ENCODE measurements at regions not wholly inside any gene's neighbourhood (a gene's known extent, or its start where the extent isn't known, plus 50 kb on each side); places are given as distances from the start of the nearest gene placed in this dataset.

- CTCF ChIA-PET, result no interaction called here
- Histone ChIP-seq H3K36me3 (ENCODE audit: low read depth, low read length) (no peaks in the 10 kb centered on the region), H3K27ac (ENCODE audit: low read length) (no peak overlapping the region), H3K4me1 (ENCODE audit: insufficient read depth, low read length) (no peaks in the 10 kb centered on the region), H3K4me2 (ENCODE audit: low read length) (no peak overlapping the region), H3K4me3 (ENCODE audit: low read length) (no peak overlapping the region), H3K79me2 (ENCODE audit: low read length) (no peaks in the 10 kb centered on the region), H3K9me2 (replicated peaks; ENCODE audit: low read length) (no peaks in the 10 kb centered on the region), H3K9me3 (ENCODE audit: low read length) (no peaks in the 10 kb centered on the region), H3F3A (ENCODE audit: low read length, unreplicated experiment) (no peaks in the 10 kb centered on the region), H3K9ac (ENCODE audit: low read length) (no peak overlapping the region), H2AFZ (ENCODE audit: low read length) (no peak overlapping the region), H3K27me3 (ENCODE audit: low read length) (peaks cover 55% of the 10 kb centered on the region), H4K20me1 (ENCODE audit: low read length) (no peaks in the 10 kb centered on the region)
- DNase-seq (no peak), ATAC-seq (no peak)
- no peak for TF ChIP-seq EZH2 (IDR thresholded peaks at IDR 0.05; ENCODE audit: low read length, unreplicated experiment)
- TF ChIP-seq EZH2phosphoT487 (IDR thresholded peaks at IDR 0.05; ENCODE audit: borderline replicate concordance, low read length), result no peak
- no peak for TF ChIP-seq CTCF (conservative IDR thresholded peaks at IDR 0.05; ENCODE audit: low read depth, low read length)
- BruUV-seq (replicated peaks), result no TSS peak
- POLR2A ChIA-PET (ENCODE audit: unreplicated experiment), result no interaction called here
- intact Hi-C loops (cut with micrococcal nuclease), result no loop called here
Measured at GRCh38 chr12:114547636-114548035, 136.3 kb downstream of the TBX3 start.

- Histone ChIP-seq H3K4me2 (ENCODE audit: low read length) (no peak overlapping the region), H3K27me3 (ENCODE audit: low read length) (peaks cover 69% of the 10 kb centered on the region), H3K9ac (ENCODE audit: low read length) (no peak overlapping the region), H3K9me3 (ENCODE audit: low read length) (no peaks in the 10 kb centered on the region), H3K4me1 (ENCODE audit: insufficient read depth, low read length) (no peaks in the 10 kb centered on the region), H2AFZ (ENCODE audit: low read length) (no peak overlapping the region), H3K36me3 (ENCODE audit: low read depth, low read length) (no peaks in the 10 kb centered on the region), H3F3A (ENCODE audit: low read length, unreplicated experiment) (no peaks in the 10 kb centered on the region), H3K79me2 (ENCODE audit: low read length) (no peaks in the 10 kb centered on the region), H3K9me2 (replicated peaks; ENCODE audit: low read length) (no peaks in the 10 kb centered on the region), H3K27ac (ENCODE audit: low read length) (no peak overlapping the region), H4K20me1 (ENCODE audit: low read length) (no peaks in the 10 kb centered on the region), H3K4me3 (ENCODE audit: low read length) (no peak overlapping the region)
- intact Hi-C loops (cut with micrococcal nuclease), result no loop called here
- no peak for DNase-seq
- CTCF ChIA-PET, result no interaction called here
- POLR2A ChIA-PET (ENCODE audit: unreplicated experiment), result no interaction called here
- no peak for ATAC-seq
- no TSS peak for BruUV-seq (replicated peaks)
- TF ChIP-seq EZH2 (IDR thresholded peaks at IDR 0.05; ENCODE audit: low read length, unreplicated experiment) (no peak), CTCF (conservative IDR thresholded peaks at IDR 0.05; ENCODE audit: low read depth, low read length) (no peak), EZH2phosphoT487 (IDR thresholded peaks at IDR 0.05; ENCODE audit: borderline replicate concordance, low read length) (no peak)
Measured at GRCh38 chr12:114530417-114530816, 124.5 kb upstream of the TBX5 start.

- no peak for DNase-seq
- Histone ChIP-seq H3K4me3 (ENCODE audit: low read length) (no peak overlapping the region), H3K79me2 (ENCODE audit: low read length) (no peaks in the 10 kb centered on the region), H3K27ac (ENCODE audit: low read length) (no peak overlapping the region), H3K4me2 (ENCODE audit: low read length) (no peak overlapping the region), H3K4me1 (ENCODE audit: insufficient read depth, low read length) (no peaks in the 10 kb centered on the region), H3K36me3 (ENCODE audit: low read depth, low read length) (no peaks in the 10 kb centered on the region), H3K9me2 (replicated peaks; ENCODE audit: low read length) (no peaks in the 10 kb centered on the region), H3K9me3 (ENCODE audit: low read length) (no peaks in the 10 kb centered on the region), H3K27me3 (ENCODE audit: low read length) (peaks cover 69% of the 10 kb centered on the region), H4K20me1 (ENCODE audit: low read length) (no peaks in the 10 kb centered on the region), H2AFZ (ENCODE audit: low read length) (no peak overlapping the region), H3K9ac (ENCODE audit: low read length) (no peak overlapping the region), H3F3A (ENCODE audit: low read length, unreplicated experiment) (no peaks in the 10 kb centered on the region)
- POLR2A ChIA-PET (ENCODE audit: unreplicated experiment), result no interaction called here
- CTCF ChIA-PET, result no interaction called here
- intact Hi-C loops (cut with micrococcal nuclease), result no loop called here
- no TSS peak for BruUV-seq (replicated peaks)
- no peak for TF ChIP-seq EZH2phosphoT487 (IDR thresholded peaks at IDR 0.05; ENCODE audit: borderline replicate concordance, low read length)
- TF ChIP-seq EZH2 (IDR thresholded peaks at IDR 0.05; ENCODE audit: low read length, unreplicated experiment), result no peak
- no peak for TF ChIP-seq CTCF (conservative IDR thresholded peaks at IDR 0.05; ENCODE audit: low read depth, low read length)
- no peak for ATAC-seq
Measured at GRCh38 chr12:114529966-114530365, 124.0 kb upstream of the TBX5 start.
